ENCODE measurements at regions not wholly inside any gene's neighbourhood (a gene's known extent, or its start where the extent isn't known, plus 50 kb on each side); places are given as distances from the start of the nearest gene placed in this dataset.
A peak's percentile ranks its signal among the peaks of the same experiment; 100 is the strongest.

DNA sequence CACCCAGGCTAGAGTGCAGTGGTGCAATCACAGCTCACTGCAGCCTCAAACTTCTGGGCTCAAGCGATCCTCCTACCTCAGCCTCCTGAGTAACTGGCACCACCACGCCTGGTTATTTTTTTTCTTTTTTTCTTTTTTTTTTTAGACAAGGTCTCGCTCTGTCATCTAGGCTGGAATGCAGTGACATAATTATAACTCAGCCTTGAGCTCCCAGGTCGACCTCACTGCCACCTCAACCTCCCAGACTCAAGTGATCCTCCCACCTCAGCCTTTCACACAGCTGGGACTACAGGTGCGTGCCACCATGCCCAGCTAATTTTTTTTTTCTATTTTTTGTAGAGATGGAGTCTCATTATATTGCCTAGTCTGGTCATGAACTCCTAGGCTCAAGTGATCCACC lies 66.9 kb upstream of the ECE1 start:
- no peaks in the 10 kb centered on the region for H3K27me3 ChIP-seq (ENCODE audit: control insufficient read depth, insufficient read depth, low read length)
- H3K4me3 ChIP-seq (ENCODE audit: low read depth, low read length) = no peak overlapping the region
- ATAC-seq (ENCODE audit: low read depth in 2 of 2) (no peak), DNase-seq (no peak)
- no peaks in the 10 kb centered on the region for H3K4me1 ChIP-seq (ENCODE audit: control insufficient read depth, insufficient read depth, low read length, poor library complexity, severe bottlenecking)
- no peak overlapping the region for H3K27ac ChIP-seq (ENCODE audit: insufficient read depth, low read length, poor library complexity, severe bottlenecking)
- H3K36me3 ChIP-seq (ENCODE audit: control insufficient read depth, insufficient read depth, low read length) = no peaks in the 10 kb centered on the region
- Mint-ChIP-seq H3K27me3 (peaks cover under 1% of the 10 kb centered on the region), H3K9me3 (no peaks in the 10 kb centered on the region), H3K4me3 (no peak overlapping the region), H3K4me1 (peaks cover 0 to 5% (median 3%) of the 10 kb centered on the region in 4 donors), H3K36me3 (no peaks in the 10 kb centered on the region), H3K27ac (no peak overlapping the region)
- no peaks in the 10 kb centered on the region for H3K9me3 ChIP-seq (ENCODE audit: control insufficient read depth in 2 of 2, low read length in 2 of 2)

DNA sequence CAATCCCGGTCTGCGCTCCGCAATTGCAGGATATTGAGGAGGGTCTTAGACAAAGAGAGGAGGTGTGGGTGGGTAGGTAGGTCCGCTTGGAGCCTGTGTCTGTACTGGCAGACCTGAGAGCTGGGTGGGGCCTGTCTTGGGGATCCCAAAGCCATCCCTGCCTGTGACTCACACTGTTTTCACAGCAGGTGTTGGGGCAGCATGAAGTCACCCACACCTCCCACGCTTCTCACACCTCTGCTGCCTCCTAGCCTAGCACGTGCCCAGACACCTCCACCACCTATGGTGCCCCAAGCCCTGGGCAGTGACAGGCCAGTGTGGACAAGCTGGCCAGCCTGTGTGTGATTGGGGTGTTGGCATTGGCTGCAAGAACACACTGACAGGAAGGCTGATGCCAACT lies 65.7 kb upstream of the ECE1 start:
- ATAC-seq (ENCODE audit: low read depth in 2 of 2) = no peak
- no peaks in the 10 kb centered on the region for H3K9me3 ChIP-seq (ENCODE audit: control insufficient read depth in 2 of 2, low read length in 2 of 2)
- Mint-ChIP-seq H3K27ac (no peak overlapping the region), H3K36me3 (no peaks in the 10 kb centered on the region), H3K9me3 (no peaks in the 10 kb centered on the region), H3K4me1 (peaks cover 0 to 5% (median 3%) of the 10 kb centered on the region in 4 donors), H3K27me3 (peaks cover 5% of the 10 kb centered on the region), H3K4me3 (no peak overlapping the region)
- H3K36me3 ChIP-seq (ENCODE audit: control insufficient read depth, insufficient read depth, low read length) = no peaks in the 10 kb centered on the region
- no peak for DNase-seq
- H3K4me1 ChIP-seq (ENCODE audit: control insufficient read depth, insufficient read depth, low read length, poor library complexity, severe bottlenecking) = no peaks in the 10 kb centered on the region
- H3K4me3 ChIP-seq (ENCODE audit: low read depth, low read length) = no peak overlapping the region
- no peaks in the 10 kb centered on the region for H3K27me3 ChIP-seq (ENCODE audit: control insufficient read depth, insufficient read depth, low read length)
- no peak overlapping the region for H3K27ac ChIP-seq (ENCODE audit: insufficient read depth, low read length, poor library complexity, severe bottlenecking)

DNA sequence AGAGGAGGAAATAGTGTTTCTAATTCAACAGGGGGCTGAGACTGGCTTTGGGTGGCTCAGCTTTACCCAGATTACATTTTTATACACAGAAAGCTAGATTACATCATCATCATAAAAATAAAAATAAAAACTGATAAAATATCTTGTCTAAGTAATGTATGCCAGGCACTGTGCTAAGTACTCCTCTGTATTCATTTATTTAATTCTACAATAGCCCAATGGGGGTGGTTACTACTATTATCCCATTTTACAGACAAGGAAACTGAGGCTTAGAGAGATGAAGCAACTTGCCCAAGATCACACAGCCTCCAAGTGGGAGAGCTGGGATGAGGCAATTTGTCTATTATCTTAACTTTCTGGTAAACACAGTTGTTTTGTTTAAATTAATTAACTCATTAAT lies 62.3 kb upstream of the ECE1 start:
- Mint-ChIP-seq H3K27ac (no peak overlapping the region), H3K36me3 (no peaks in the 10 kb centered on the region), H3K9me3 (no peaks in the 10 kb centered on the region), H3K4me3 (no peak overlapping the region), H3K27me3 (peaks cover 5% of the 10 kb centered on the region), H3K4me1 (peaks cover 0 to 5% (median 3%) of the 10 kb centered on the region in 4 donors)
- Histone ChIP-seq H3K4me1 (ENCODE audit: control insufficient read depth, insufficient read depth, low read length, poor library complexity, severe bottlenecking) (no peaks in the 10 kb centered on the region), H3K9me3 (ENCODE audit: control insufficient read depth in 2 of 2, low read length in 2 of 2) (no peaks in the 10 kb centered on the region), H3K27ac (ENCODE audit: insufficient read depth, low read length, poor library complexity, severe bottlenecking) (no peak overlapping the region), H3K4me3 (ENCODE audit: low read depth, low read length) (no peak overlapping the region), H3K36me3 (ENCODE audit: control insufficient read depth, insufficient read depth, low read length) (no peaks in the 10 kb centered on the region), H3K27me3 (ENCODE audit: control insufficient read depth, insufficient read depth, low read length) (no peaks in the 10 kb centered on the region)
- no peak for ATAC-seq (ENCODE audit: low read depth in 2 of 2)
- DNase-seq = no peak

DNA sequence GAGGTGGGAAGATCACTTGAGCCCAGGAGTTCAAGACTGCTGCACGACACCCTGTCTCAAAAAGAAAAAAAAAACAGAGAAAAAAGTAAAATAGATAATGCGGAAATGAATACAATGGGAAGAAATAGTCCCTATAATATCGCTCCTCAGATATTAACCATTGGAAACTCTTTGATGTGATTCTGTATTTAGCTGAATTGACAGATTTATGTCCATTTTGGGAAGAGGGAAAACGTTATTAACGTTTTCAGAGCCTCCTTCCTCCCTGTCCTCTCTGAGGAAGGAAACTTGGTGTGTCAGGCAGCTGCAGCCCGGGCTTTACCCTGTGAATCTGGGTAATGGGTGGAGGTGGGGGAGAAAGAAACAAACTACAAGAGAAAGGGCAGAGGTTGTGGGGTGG lies 61.6 kb upstream of the ECE1 start:
- no peaks in the 10 kb centered on the region for H3K4me1 ChIP-seq (ENCODE audit: control insufficient read depth, insufficient read depth, low read length, poor library complexity, severe bottlenecking)
- Mint-ChIP-seq H3K4me1 (peaks cover 0 to 5% (median 3%) of the 10 kb centered on the region in 4 donors), H3K36me3 (no peaks in the 10 kb centered on the region), H3K27me3 (peaks cover 5% of the 10 kb centered on the region), H3K27ac (no peak overlapping the region), H3K9me3 (no peaks in the 10 kb centered on the region), H3K4me3 (no peak overlapping the region)
- H3K36me3 ChIP-seq (ENCODE audit: control insufficient read depth, insufficient read depth, low read length) = no peaks in the 10 kb centered on the region
- H3K4me3 ChIP-seq (ENCODE audit: low read depth, low read length) = no peak overlapping the region
- ATAC-seq (ENCODE audit: low read depth in 2 of 2) = no peak
- DNase-seq = no peak
- H3K27me3 ChIP-seq (ENCODE audit: control insufficient read depth, insufficient read depth, low read length) = no peaks in the 10 kb centered on the region
- no peaks in the 10 kb centered on the region for H3K9me3 ChIP-seq (ENCODE audit: control insufficient read depth in 2 of 2, low read length in 2 of 2)
- H3K27ac ChIP-seq (ENCODE audit: insufficient read depth, low read length, poor library complexity, severe bottlenecking) = no peak overlapping the region

DNA sequence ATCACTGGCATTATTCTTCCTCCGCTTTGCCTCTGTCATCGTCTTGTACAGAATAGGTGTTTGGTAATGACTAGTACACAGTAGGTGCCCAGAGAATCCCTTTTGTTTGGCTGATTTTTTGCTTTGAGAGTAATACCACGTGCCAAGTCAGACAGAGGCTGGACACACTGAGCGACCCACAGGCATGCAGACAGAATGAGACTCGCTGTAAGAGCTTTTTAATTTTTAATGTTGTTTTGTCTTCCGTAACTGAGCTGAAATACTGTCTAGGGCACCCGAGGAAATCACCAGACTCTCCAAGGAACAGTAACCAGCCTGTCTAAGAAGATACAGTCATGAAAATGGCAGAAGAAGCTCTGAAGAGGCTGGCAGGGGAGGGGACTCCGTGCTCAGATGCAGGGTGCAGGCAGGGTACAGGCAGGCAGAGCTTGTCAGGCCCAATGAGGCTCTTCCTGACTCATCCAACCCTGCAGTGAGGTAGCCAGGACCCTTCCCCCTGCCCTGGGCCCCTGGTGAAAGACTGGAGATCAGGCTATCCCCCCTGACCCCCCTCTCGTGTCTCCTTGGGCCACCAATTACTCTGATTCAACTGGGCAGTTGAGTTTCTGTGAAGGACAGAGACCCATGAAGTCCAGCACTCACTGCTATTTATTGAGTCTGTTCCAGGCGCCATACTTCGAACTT lies 60.1 kb upstream of the ECE1 start:
- H3K4me3 Mint-ChIP-seq = no peak overlapping the region
- no peaks in the 10 kb centered on the region for H3K36me3 Mint-ChIP-seq
- no peaks in the 10 kb centered on the region for H3K9me3 Mint-ChIP-seq
- H3K27ac Mint-ChIP-seq = peak overlapping the region in 2 of 3 donors; percentile 69 to 86
- ATAC-seq (ENCODE audit: low read depth in 2 of 2) (no peak), DNase-seq (no peak)
- Histone ChIP-seq H3K4me3 (ENCODE audit: low read depth, low read length) (no peak overlapping the region), H3K27me3 (ENCODE audit: control insufficient read depth, insufficient read depth, low read length) (no peaks in the 10 kb centered on the region), H3K9me3 (ENCODE audit: control insufficient read depth in 2 of 2, low read length in 2 of 2) (no peaks in the 10 kb centered on the region), H3K36me3 (ENCODE audit: control insufficient read depth, insufficient read depth, low read length) (no peaks in the 10 kb centered on the region), H3K4me1 (ENCODE audit: control insufficient read depth, insufficient read depth, low read length, poor library complexity, severe bottlenecking) (peaks cover 7% of the 10 kb centered on the region), H3K27ac (ENCODE audit: insufficient read depth, low read length, poor library complexity, severe bottlenecking) (no peak overlapping the region)
- H3K4me1 Mint-ChIP-seq = peaks cover 0 to 5% (median 2%) of the 10 kb centered on the region in 4 donors
- peaks cover 5% of the 10 kb centered on the region for H3K27me3 Mint-ChIP-seq

DNA sequence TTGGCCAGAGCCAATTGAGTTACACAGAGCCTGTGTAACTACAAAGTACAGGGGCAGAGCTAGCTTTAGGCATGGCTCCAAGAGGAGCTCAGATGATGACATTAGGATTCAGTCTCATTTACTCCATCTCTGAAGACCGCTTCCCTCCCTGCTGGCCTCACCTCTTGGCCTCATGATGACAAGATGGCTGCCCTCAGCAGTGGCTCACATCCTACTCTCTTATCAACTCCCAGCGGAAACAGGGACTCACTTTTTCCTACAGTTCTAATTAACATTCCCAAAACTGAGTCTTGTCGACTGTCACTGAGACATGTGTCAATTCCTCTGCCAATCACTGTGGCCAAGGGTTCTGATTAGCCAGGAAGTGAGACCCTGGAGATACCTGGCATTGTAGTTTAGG lies 59.4 kb upstream of the ECE1 start:
- Histone ChIP-seq H3K27ac (ENCODE audit: insufficient read depth, low read length, poor library complexity, severe bottlenecking) (no peak overlapping the region), H3K4me1 (ENCODE audit: control insufficient read depth, insufficient read depth, low read length, poor library complexity, severe bottlenecking) (peaks cover 8% of the 10 kb centered on the region), H3K36me3 (ENCODE audit: control insufficient read depth, insufficient read depth, low read length) (no peaks in the 10 kb centered on the region), H3K9me3 (ENCODE audit: control insufficient read depth in 2 of 2, low read length in 2 of 2) (no peaks in the 10 kb centered on the region), H3K27me3 (ENCODE audit: control insufficient read depth, insufficient read depth, low read length) (no peaks in the 10 kb centered on the region), H3K4me3 (ENCODE audit: low read depth, low read length) (no peak overlapping the region)
- Mint-ChIP-seq H3K27ac (no peak overlapping the region), H3K4me3 (no peak overlapping the region), H3K9me3 (no peaks in the 10 kb centered on the region), H3K4me1 (peaks cover 0 to 3% (median 1%) of the 10 kb centered on the region in 4 donors), H3K36me3 (no peaks in the 10 kb centered on the region), H3K27me3 (peaks cover 5% of the 10 kb centered on the region)
- no peak for ATAC-seq (ENCODE audit: low read depth in 2 of 2)
- no peak for DNase-seq

DNA sequence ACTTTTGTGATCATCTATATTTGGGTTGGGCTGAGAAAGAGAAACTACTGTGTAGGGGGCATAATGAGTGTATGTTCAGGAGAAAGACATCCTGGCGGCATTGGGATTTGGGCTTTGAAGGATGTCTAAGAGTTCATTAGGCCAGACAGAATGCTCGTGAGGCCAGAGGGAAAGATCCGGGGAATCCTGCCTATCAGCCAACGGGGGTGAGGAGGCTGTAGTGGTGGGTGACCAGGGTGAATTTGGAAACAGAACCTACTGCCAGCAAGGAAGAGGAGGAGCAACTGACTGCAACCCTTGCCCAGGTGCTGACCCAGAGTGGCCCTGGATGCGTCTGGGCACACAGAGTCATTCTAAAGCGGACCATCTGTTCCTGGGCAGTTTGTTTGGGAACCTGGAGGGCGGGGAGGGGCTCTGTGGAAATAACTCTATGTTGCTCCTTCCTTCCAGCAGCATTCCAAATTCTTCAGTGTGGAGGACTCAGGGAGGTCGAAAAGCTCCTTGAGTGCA lies 56.9 kb upstream of the ECE1 start:
- H3K36me3 ChIP-seq (ENCODE audit: control insufficient read depth, insufficient read depth, low read length) = no peaks in the 10 kb centered on the region
- peaks cover 33% of the 10 kb centered on the region for H3K4me1 ChIP-seq (ENCODE audit: control insufficient read depth, insufficient read depth, low read length, poor library complexity, severe bottlenecking)
- peaks cover 0 to 22% (median 15%) of the 10 kb centered on the region in 4 donors for H3K4me1 Mint-ChIP-seq
- no peak overlapping the region for H3K27ac Mint-ChIP-seq
- no peak overlapping the region for H3K27ac ChIP-seq (ENCODE audit: insufficient read depth, low read length, poor library complexity, severe bottlenecking)
- H3K9me3 ChIP-seq (ENCODE audit: control insufficient read depth in 2 of 2, low read length in 2 of 2) = no peaks in the 10 kb centered on the region
- H3K36me3 Mint-ChIP-seq = no peaks in the 10 kb centered on the region
- no peaks in the 10 kb centered on the region for H3K27me3 ChIP-seq (ENCODE audit: control insufficient read depth, insufficient read depth, low read length)
- H3K9me3 Mint-ChIP-seq = no peaks in the 10 kb centered on the region
- DNase-seq (no peak), ATAC-seq (ENCODE audit: low read depth in 2 of 2) (no peak)
- no peak overlapping the region for H3K4me3 Mint-ChIP-seq
- peaks cover 8% of the 10 kb centered on the region for H3K27me3 Mint-ChIP-seq
- H3K4me3 ChIP-seq (ENCODE audit: low read depth, low read length) = no peak overlapping the region

DNA sequence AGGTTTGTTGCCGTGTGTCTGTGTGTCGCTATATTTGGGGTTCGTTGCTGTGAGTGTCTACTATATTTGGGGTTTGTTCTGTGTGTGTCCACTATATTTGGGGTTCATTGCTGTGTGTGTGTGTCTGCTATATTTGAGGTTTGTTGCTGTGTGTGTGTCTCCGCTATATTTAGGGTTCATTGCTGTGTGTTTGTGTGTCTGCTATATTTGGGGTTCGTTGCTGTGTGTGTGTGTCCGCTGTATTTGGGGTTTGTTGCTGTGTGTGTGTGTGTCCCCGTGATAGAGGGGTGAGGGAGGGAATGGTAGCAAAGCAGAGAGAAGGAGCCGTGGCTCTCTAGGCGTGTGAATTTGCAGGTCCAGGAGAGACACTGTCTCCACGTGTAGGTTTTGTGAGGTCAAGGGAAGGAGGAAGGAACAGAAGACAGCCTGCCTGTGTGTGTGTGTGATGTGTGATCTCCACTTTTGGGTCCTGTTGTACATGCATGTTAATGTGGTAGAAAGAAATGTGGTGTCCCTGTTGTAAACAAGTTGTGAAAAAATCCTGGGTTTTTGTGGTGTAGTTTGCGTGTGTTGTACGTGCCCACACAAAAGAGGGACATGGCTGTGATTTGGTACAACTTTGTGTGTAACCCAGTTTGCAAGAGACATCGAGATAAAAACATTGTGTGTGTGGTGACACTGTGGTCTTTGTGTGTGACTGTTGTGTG lies 56.3 kb upstream of the ECE1 start:
- DNase-seq = no peak
- Histone ChIP-seq H3K4me3 (ENCODE audit: low read depth, low read length) (peak overlapping the region; percentile 86), H3K27me3 (ENCODE audit: control insufficient read depth, insufficient read depth, low read length) (no peaks in the 10 kb centered on the region), H3K27ac (ENCODE audit: insufficient read depth, low read length, poor library complexity, severe bottlenecking) (no peak overlapping the region), H3K9me3 (ENCODE audit: control insufficient read depth in 2 of 2, low read length in 2 of 2) (no peaks in the 10 kb centered on the region), H3K4me1 (ENCODE audit: control insufficient read depth, insufficient read depth, low read length, poor library complexity, severe bottlenecking) (peaks cover 34% of the 10 kb centered on the region), H3K36me3 (ENCODE audit: control insufficient read depth, insufficient read depth, low read length) (no peaks in the 10 kb centered on the region)
- Mint-ChIP-seq H3K36me3 (no peaks in the 10 kb centered on the region), H3K4me3 (no peak overlapping the region), H3K4me1 (peaks cover 0 to 28% (median 21%) of the 10 kb centered on the region in 4 donors), H3K9me3 (no peaks in the 10 kb centered on the region), H3K27me3 (peaks cover 4% of the 10 kb centered on the region), H3K27ac (no peak overlapping the region)
- no peak for ATAC-seq (ENCODE audit: low read depth in 2 of 2)

Measured in CD4-positive, CD25-positive, alpha-beta regulatory T cell (primary cell).